NCI-H146 (cell line): ENCODE measurements at regions not wholly inside any gene's neighbourhood (a gene's known extent, or its start where the extent isn't known, plus 50 kb on each side); places are given as distances from the start of the nearest gene placed in this dataset.

Experiments
- DNase-seq: peaks from one replicate; lab custom pipeline; 2025; lab: John Stamatoyannopoulos, UW

DNA sequence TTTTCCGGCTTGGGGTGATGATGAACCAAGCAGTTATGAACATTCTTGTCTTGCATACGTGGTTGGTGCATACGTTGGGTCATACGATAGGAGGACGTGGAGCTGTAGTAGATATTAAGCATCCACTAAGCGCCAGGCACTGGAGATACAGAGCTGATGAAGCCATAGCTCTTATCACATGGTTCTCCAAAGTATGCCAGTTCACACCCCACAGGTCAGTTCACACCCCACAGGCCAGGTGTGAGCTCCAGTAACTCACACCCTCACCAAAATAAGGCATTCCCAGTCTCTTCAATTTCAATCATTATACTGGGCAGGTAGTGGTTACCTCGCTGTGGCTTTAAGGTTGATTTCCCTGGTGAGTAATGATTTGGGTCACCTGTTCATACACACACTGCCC lies 335.5 kb downstream of the FOXL1 start:
- DNase-seq, result no peak

DNA sequence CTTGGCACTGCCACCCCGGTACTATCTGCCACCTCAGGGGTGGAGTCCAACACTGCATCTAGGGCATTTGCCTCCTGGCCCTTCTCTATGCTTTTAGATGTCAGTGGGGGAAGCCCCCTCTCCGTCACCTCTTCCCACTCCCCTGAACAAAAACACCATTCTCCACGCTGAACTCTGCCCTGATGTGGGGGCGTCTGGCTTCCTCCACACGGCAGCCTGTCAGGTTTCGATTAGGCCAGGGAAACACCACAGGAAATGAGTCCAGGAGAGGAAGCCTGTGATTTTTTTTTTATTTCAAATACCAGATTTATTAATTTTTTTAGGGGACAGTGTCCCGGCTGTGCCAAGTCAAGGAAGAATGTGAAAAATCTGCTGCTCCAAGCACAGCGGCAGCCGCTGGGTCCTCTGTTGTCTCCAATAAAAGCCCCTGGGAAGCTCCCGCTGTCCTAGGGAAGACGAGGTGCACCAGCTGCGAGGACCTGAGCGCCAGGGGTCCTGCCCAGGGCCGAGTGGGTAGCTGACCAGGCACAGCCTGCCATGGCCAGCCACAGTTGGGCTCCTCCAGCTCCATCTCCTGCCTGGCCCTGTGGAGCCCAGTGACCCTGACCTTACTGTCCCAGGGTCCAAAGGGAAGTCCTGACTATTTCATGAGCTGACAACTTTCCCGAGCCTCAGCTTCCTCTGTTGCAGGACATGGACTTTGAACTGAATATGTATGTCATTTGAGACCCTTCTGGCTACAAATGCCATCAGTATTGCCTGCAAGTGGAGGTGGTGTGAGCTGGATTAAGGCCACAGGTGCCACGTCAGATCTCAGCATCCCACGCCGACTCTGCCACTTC lies 336.7 kb downstream of the FOXL1 start:
- no peak for DNase-seq

DNA sequence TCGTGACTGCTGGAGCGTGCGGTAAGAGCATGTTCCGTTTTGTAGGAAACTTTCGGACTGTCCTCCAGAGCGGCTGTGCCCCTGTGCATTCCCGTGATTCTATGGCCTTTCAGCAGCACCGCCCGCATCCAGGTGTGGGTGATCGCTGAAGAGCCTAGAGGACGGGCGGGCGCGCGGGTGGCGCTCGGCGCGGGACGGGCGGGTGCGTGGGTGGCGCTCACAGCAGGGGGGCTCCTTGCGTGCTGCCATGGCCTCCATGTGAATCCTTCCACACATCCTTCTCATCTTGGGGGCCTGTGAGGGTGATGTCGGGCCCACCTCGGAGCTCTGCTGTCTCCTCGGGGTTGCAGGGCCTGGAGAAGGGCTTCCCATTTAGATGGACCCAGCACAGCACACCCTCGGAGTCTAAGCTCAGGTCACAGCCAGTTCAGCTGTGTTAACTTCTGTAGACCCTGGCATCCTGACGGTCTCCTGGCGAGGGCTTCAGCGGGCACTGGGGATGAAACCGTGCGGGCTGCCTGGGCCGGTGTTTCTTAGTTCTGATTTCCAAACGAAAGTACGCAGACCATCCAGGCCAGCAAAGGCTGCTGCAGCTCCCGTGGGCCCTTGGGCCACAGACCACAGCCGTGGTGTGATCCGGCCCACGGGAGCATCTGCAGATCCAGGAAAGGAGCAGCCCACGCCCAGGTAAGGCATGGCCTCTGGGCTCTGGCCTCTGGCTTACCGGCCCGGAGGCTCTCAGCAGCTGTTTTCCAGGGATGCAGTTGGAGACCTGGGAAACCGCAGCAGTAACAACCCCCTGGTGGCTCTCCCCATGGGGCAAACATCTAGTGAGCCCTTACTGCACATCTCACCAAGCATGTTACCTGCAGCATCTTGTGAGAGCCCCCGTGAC lies 339.4 kb downstream of the FOXL1 start:
- no peak for DNase-seq

GRCh38 chr16:86918637-86919036 lies 340.3 kb downstream of the FOXL1 start:
- no peak for DNase-seq

DNA sequence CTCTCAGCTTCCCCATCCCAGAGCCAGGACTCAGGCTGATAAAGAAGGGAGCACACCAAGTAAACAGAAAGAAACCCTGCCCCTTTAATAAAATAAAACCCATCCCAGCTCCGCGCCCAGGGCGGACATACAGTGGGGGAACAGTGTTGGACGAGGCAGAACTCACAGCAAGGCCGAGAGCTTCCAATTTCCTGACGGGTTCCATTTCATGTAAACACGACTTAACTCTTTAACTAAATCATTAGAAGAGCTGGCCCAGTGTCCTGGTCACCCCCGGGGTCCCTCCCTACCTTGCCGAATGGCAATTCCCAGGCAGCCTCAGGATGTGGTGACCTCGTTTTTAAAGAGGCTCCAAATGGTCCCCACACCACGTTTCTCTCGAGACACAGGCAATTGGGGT lies 340.7 kb downstream of the FOXL1 start:
- DNase-seq, result no peak

DNA sequence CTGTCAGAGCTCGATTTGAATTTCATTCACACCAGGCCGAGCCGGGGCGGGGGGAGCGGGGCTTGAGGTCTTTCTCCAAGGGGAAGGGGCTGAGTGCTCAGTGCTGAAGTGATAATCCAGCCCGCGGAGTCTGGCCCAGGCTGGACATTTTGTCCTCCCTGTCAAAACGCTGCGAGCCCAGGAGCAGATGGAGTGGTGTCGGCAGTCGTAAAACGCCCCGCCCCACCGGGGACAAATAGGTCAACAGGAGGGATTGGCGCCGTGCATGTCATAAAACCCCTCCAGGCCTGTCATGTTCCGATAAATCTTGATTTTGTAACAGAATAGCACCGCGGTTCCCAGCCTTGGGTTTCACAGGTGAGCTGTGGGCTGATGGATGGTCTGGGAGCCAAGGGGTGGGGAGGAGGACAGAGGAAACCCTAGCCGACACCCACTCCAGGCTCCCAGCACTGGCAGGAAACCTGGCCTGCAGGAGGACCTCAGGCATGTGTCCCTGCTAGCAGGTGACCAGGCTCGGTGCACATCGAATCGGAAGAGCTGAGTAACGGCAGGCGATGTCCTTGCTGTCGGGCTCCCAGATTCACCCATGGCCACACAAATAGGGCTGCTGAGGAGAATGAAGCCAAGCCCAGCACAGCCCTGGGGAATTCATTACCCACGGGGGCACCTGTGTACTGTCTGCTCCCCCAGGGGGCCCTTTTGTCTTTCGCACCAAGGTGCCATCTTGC lies 341.4 kb downstream of the FOXL1 start:
- DNase-seq, result no peak

DNA sequence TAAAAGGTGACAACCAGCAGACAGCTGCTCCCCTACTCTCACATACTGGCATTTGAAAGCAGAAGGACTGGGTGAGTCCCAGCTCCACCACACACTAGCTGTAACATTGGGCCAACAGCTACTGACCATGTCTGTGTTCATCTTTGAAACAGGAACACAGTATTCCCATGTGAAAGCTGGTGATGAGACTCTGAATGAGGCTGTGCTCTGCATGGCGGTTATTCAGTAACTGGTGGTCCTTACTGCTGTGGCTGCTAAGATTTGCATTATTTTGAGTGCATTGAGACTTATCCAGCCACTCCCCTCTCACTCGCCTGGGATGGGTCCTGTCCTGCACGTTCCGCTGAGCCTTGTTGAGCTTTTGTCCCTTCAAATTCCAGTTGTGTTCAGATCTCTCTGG lies 342.9 kb downstream of the FOXL1 start:
- no peak for DNase-seq

- no peak for DNase-seq
Measured at GRCh38 chr16:86922311-86922710, 344.0 kb downstream of the FOXL1 start.

DNA sequence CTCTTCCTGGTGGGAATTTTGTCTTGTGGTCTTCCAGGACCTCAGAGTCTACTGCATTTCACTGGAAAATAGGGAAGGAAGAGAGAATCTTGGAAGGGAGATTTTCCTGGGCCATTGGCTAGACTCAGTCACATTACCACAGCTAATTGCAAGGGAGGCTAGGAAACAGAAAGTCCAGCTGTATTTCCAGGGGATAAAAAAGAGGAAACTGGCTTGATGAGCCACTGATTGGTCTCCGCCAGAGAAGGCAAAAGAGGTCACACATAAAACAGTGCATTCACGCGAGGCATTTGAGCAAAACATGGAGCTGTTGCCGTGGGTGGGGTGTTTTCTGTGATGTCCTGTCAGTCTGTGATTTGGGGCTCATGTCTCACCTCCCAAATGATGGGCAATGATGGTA lies 345.3 kb downstream of the FOXL1 start:
- no peak for DNase-seq

DNA sequence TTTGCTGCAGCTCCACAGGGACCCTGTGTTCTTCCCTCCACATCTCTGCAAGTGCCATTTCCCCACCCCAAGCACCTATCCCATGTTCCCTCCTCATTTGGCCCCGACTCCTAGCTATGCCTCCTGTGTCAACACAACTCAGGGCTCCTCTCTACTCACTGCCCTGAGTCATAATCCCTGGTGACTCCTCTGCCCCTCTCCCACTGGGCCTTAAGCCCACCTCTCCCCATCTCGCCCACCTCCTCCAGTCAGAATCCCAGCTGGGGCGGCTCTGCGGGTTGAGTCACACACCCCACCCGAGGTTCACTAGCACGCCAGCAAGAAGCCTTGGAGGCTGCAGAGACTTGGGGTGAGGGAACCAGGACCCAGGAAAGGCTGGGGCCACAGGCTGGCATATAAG lies 346.2 kb downstream of the FOXL1 start:
- DNase-seq, result no peak

DNA sequence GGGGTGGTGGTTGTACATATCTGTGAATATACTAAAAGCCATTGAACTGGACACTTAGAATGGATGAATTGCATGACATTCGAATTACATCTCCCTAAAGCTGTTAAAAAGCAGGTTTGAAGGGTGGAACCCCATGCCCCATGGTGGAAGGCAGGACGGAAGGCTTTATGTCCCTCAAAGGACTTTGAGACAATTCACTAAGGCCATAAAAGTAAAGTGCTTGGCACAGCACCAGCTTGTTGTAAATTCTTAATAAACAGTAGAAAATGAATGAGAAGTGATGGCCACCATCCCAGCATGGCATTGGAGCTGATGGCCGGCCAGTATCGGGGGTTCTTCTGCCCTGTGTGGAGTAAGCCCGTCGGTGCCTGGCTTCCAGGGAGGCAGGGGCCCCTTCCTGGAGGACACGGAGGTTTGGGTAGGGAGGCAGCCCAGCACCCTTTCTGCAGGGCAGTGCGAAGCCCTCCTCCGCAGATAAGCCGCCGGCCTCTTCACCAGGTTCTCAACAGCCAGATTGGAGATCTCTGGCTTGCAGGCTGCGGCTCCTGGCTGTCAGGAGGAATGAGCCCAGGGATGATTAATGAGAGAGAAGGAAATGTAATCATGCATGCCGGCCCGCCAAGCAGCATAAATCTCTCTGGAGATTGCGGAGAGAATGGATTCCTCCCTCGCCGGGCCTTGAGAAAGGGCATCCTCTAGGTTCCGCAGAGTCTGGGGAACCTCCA lies 346.9 kb downstream of the FOXL1 start:
- no peak for DNase-seq

DNA sequence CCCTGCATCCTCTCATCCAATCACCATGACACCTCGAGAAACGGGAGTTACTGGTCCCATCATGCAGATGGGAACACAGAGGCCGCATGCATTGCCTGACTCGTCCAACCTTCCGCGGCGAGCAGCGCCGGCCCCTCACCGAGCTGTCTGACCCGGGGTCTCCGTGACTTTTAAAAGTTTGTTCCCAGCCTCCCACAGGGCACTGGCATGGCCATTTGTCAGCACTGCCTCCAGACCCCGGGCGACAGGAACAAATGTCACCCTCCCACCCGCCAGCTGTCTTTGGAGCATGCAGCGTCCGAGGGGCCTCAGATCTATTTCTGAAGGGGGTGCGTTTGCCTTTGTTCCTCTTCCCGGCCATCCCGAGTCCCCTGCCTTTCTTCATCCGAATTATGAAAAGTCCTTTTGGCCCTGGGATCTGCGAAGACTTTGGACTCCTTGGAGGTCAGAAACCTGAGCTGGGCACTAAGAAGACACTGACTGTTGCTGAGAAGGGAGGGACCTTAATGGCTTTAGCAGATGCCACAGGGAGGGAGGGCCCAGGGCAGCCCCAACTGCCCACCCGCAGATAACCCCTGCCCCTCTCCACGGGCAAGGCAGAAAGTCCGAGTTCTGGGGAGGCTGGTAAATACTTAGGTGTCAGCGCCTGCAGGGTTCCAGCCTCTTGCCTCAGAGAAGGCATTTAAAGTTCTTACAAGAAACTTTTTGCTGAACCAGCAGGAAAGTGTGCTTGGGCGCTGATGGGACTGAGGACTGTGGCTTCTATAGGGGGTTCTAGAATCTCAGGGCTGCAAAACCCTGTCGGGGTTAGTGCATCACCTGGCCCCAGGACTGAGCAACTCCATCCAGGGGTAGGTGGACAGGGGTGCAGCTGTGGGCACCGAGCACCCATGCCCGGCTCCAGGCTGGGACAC lies 348.1 kb downstream of the FOXL1 start:
- DNase-seq, result no peak

DNA sequence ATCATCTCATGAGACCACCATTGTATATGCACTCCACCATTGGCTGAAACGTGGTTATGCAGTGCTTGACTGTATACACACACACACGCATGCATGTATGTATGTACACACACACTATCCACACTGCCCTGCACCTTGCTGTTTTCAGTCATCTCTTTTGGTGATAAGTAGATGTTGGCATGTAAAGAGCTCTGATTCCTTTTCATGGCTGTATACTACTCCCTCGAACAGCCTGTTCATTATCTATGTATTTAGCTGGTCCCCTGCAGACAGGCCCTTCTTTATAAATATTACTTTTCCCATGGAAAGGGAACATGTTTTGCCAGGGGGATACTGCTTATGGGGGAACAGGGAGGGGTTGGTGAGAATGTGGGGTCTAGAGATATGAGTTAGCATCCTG lies 349.4 kb downstream of the FOXL1 start:
- no peak for DNase-seq

GRCh38 chr16:86928523-86929011 lies 350.2 kb downstream of the FOXL1 start:
- no peak for DNase-seq

DNA sequence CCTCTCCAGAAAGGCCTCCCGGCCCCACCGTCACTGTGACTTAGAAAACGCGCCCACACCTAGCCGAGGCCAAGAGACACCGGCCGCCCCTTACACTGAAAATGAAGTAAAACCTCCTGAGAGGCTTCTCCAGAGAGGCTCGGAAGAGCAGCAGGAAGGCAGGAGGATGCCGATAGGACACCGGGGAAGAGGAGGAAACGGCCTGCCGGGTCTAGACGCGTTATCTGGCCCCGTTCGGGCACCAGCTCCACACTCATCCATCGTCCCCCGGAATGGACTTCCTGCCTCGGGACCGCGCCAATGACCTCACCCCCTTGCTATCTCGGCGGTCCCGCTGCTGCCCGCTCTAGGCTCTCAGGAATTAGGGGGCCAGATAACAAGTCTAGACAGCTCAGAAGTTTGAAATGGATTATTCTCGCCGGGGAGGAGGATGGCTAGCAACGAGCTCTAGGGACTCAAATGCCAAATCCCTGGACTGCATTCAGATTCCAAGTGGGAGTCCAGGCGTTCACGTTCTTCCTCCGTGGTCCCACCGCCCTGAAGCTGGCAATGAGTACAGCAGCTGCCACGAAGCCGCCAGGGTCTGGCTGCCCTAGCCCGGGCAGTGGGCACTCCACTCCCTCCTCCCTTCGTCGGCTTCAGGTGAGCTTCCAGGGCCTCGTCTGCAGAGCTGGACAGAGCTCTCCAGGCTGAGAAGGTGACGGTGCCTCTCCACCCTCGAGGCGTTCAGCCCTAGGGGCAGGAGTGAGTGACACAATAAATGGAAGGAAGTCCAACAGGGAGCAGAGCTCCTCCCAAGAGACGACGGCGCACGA lies 350.9 kb downstream of the FOXL1 start:
- no peak for DNase-seq

- no peak for DNase-seq
Measured at GRCh38 chr16:86930001-86930400, 351.7 kb downstream of the FOXL1 start.

DNA sequence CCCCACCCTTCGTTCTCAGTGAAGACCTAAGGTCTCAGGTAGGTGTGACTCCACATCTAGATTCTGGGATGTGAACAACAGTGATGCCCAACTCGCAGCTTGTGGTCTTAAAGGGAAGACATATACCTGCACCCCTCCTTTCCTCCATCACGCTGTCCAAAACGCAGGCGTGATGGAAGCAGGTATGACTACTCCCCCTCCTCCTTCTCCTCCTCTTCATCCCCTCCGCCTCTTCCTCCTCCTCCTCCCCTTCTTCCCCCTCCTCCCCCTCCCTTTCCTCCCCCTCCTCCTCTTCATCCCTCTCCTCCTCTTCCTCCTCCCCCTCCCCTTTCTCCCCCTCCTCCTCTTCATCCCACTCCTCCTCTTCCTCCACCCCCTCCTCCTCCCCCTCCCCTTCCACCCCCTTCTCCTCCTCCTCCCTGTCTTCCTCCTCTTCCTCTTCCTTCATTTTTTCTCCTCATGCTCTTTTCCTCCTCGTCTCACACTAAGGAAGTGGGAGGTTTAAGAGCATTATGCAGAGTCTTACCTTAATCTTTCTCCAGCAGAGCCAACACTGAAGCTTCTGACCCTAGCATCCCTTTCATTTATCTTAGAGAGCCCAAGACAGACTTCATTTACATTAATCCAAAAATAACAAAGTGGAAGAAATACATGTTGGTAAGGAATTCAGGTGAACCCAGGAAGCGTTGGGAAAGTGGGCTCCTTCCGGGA lies 352.5 kb downstream of the FOXL1 start:
- no peak for DNase-seq

- no peak for DNase-seq
Measured at GRCh38 chr16:86931410-86931941, 353.1 kb downstream of the FOXL1 start.
